Mesodermal cell (in vitro differentiated cells): ENCODE measurements at regions not wholly inside any gene's neighbourhood (a gene's known extent, or its start where the extent isn't known, plus 50 kb on each side); places are given as distances from the start of the nearest gene placed in this dataset.

Experiments used
- H3K27ac ChIP-seq: 2 replicates; pipeline ENCODE4 v1.7.0; 2013; ENCODE audit warnings: mild to moderate bottlenecking, low read depth, low read length, moderate library complexity; ENCODE audit not compliant: severe bottlenecking
- H3K36me3 ChIP-seq: 2 replicates; pipeline ENCODE4 v1.7.1; 2013; ENCODE audit warnings: mild to moderate bottlenecking, low read length, moderate library complexity; ENCODE audit not compliant: control insufficient read depth, insufficient read depth
- H3K4me1 ChIP-seq: one replicate; pipeline ENCODE4 v1.7.1; 2013; ENCODE audit warnings: mild to moderate bottlenecking, low read length; ENCODE audit not compliant: insufficient read depth, control insufficient read depth, poor library complexity, severe bottlenecking
- H3K4me3 ChIP-seq: 2 replicates; pipeline ENCODE4 v1.7.0; 2013; ENCODE audit warnings: low read length, control low read depth, mild to moderate bottlenecking; ENCODE audit not compliant: insufficient read depth, poor library complexity, severe bottlenecking; ENCODE audit errors: extremely low read depth
- H3K9me3 ChIP-seq: 2 replicates; pipeline ENCODE4 v1.7.1; 2013; ENCODE audit warnings: mild to moderate bottlenecking, low read length, moderate library complexity; ENCODE audit not compliant: control insufficient read depth
- WGBS, 2 experiments: methylation state at CpG; one replicate each; pipeline ENCODE4 v1.1.5; 2013; ENCODE audit warnings: missing lambda C conversion rate in 2 of 2; ENCODE audit not compliant: insufficient coverage in 2 of 2; 5-methylcytosine and 5-hydroxymethylcytosine counted together

DNA sequence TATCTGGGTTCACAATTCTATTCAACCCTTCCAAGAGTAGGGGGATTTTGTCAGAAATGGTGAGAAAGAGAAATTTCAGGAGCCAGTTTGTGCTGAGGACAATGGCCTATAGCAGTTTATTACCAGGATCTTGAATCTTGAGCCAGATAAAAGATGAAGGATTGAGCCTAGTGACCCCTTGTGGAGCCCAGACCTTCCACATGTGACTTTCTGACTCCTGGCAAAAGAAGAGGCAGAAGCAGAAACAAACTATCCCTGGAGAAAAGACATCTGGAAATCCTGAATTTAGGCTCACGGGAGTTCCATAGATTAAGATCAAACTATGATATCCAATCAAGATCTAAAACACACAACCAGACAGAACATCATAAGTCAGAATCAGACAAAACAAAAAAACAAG is 60.9 kb upstream of the CHRM2 start:
- Histone ChIP-seq H3K9me3 (no peaks in the 10 kb centered on the region), H3K27ac (no peak overlapping the region), H3K4me1 (no peaks in the 10 kb centered on the region), H3K4me3 (no peak overlapping the region), H3K36me3 (no peaks in the 10 kb centered on the region)
- 50% methylated on average over 1 of the region's 1 CpG; no CpG with 5 or more reads in 1 of the 2 experiments for WGBS, 2 experiments

DNA sequence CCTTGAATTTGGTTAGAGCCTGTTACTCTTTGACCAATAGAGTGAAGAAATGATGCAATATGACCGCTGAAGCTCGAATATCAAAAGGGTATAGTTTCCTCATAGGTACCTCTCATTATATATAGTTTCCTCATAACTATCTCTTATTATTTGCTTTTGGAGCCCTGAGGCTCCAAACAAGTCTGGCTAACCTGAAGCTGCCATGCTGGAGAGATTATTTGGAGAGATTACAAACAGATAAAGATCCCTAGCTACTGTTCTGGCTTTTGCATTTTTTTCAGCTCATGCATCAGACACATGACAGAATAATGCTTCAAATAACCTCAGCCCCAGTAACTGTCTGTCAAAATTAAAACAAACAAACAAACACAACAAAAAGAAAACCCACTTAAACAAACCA is 65.4 kb upstream of the CHRM2 start:
- Histone ChIP-seq H3K9me3 (no peaks in the 10 kb centered on the region), H3K4me3 (no peak overlapping the region), H3K36me3 (no peaks in the 10 kb centered on the region), H3K4me1 (no peaks in the 10 kb centered on the region), H3K27ac (no peak overlapping the region)
- WGBS, 2 experiments: no CpG with 5 or more reads among the region's 2 CpGs

DNA sequence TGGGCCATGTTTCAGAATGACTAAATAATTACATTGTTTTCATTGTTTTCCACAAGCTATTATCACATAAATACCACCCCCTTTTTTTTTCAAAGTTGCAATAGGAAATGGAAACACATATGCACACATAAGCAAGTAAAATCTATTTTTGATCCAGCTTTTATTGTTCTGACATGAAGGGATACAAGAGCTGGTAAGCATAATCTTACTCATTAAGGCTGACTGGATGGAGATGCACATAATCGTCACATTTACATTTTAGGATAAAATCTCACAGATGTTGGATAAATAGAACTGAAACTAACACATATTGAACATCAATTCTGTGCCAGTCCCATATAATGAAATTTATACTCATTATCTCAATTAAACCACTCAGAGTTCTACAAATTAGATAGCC is 84.5 kb upstream of the CHRM2 start:
- H3K4me3 ChIP-seq: no peak overlapping the region
- 80% methylated on average over 1 of the region's 1 CpG; no CpG with 5 or more reads in 1 of the 2 experiments for WGBS, 2 experiments
- H3K27ac ChIP-seq: no peak overlapping the region
- no peaks in the 10 kb centered on the region for H3K36me3 ChIP-seq
- no peaks in the 10 kb centered on the region for H3K9me3 ChIP-seq
- no peaks in the 10 kb centered on the region for H3K4me1 ChIP-seq

DNA sequence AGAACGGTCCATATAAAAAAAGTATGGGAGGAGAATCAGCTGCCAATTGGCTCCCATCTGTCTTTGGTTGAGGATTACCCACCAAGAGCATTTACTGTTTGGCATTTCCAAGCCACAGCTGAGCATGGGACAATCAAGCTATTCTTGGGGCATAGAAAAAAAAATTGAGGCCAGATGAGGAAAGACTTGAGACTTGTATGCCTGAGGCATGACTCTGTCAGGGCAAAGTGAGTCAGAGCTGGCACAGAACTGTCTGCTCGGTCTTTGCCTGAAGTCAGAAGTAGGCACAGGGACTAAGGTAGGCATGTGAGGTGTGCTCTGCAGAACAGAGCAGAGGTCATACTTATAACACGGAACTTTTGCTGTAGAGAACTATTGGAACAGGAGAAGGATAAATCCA is 126.5 kb upstream of the CHRM2 start:
- peaks cover 4% of the 10 kb centered on the region for H3K9me3 ChIP-seq
- 89 to 93% methylated on average over 3 of the region's 3 CpGs for WGBS, 2 experiments
- H3K27ac ChIP-seq: no peak overlapping the region
- no peaks in the 10 kb centered on the region for H3K4me1 ChIP-seq
- no peak overlapping the region for H3K4me3 ChIP-seq
- no peaks in the 10 kb centered on the region for H3K36me3 ChIP-seq

DNA sequence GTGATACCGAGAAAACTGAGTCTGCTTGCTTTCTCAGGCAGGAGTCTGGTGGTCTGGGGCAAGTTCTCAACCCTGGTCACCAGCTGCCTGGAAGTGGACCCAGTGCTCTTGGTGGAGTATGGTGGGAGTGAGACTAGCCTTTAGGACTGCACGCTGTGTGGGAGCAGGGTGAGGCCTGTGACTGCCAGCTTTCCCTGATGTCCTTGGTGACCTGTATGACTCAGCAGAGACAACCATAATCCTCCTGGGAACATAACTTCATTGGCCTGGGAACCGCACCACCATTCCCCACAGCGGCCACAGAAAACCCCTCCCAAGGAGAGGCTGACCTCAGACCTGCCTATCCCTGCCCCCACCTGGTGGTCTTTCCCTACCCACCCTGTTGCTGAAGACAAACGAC is 139.5 kb upstream of the CHRM2 start:
- Histone ChIP-seq H3K9me3 (no peaks in the 10 kb centered on the region), H3K27ac (no peak overlapping the region), H3K4me1 (no peaks in the 10 kb centered on the region), H3K4me3 (no peak overlapping the region), H3K36me3 (no peaks in the 10 kb centered on the region)
- 61 to 80% methylated on average over 4 to 5 of the region's 5 CpGs for WGBS, 2 experiments

DNA sequence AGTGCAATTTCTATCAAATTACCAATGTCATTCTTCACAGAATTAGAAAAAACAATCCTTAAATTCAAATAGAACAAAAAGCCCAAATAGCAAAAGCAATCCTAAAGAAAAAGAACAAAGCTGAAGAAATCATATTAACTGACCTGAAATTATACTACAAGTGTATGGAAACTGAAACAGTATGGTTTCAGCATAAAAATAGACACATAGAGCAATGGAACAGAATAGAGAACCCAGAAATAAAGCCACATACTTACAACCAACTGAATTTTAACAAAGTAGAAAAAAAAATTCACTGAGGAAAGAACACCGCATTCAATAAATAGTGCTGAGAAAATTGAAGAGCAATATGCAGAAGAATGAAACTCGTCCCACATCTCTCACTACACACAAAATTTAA is 142.0 kb upstream of the CHRM2 start:
- no peaks in the 10 kb centered on the region for H3K36me3 ChIP-seq
- H3K4me3 ChIP-seq: no peak overlapping the region
- no peaks in the 10 kb centered on the region for H3K4me1 ChIP-seq
- WGBS, 2 experiments: no CpG with 5 or more reads among the region's 2 CpGs
- no peak overlapping the region for H3K27ac ChIP-seq
- H3K9me3 ChIP-seq: no peaks in the 10 kb centered on the region

DNA sequence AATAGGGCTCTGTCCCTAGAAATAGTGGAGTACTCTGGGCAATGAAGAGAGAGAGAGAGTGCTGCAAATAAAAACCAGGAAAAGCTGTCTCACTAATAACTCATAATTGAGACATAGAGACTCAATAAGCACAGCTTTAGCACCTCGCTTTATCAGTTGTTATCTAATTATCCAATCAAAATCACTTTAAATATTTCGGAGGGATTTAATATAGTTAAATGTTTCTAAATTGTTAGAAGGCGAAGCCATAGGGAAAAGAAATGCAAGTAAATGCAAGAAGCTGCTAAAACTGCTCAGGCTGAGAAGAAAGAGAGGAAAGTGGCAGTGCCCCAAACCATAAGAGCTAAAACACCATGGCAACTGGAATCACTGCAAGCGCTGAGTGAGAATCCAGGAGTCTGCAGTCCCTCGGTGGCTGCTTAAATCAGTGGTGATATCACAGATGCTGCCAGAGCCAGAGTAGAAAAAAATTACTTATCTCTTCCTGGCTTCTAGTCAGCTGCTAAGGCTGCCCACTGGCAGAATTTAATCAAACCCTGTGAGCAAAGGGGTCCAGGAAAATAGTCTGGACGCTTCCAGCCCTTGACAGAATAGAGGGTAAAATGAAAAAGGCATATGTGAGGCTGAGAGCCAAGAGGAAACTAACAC is 150.4 kb upstream of the CHRM2 start:
- H3K9me3 ChIP-seq: no peaks in the 10 kb centered on the region
- H3K27ac ChIP-seq: no peak overlapping the region
- no peaks in the 10 kb centered on the region for H3K36me3 ChIP-seq
- 82 to 90% methylated on average over 3 to 5 of the region's 6 CpGs for WGBS, 2 experiments
- no peaks in the 10 kb centered on the region for H3K4me1 ChIP-seq
- no peak overlapping the region for H3K4me3 ChIP-seq

DNA sequence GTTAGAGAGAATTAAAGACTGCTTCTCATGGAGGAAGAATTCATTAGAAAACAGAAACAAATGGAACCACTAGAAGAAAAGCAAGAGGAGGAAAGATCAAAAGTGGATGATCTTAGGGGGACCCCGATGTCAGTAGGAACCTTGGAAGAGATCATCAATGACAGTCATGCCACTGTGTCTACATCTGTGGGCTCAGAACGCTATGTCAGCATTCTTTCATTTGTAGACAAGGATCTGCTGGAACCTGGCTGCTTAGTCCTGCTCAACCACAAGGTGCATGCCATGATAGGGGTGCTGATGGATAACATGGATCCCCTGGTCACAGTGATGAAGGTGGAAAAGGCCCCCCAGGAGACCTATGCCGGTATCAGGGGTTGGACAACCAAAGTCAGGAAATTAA is 154.4 kb upstream of the CHRM2 start:
- Histone ChIP-seq H3K27ac (no peak overlapping the region), H3K36me3 (no peaks in the 10 kb centered on the region), H3K4me1 (no peaks in the 10 kb centered on the region), H3K9me3 (no peaks in the 10 kb centered on the region), H3K4me3 (no peak overlapping the region)
- 95% methylated on average over 2 to 3 of the region's 3 CpGs for WGBS, 2 experiments

DNA sequence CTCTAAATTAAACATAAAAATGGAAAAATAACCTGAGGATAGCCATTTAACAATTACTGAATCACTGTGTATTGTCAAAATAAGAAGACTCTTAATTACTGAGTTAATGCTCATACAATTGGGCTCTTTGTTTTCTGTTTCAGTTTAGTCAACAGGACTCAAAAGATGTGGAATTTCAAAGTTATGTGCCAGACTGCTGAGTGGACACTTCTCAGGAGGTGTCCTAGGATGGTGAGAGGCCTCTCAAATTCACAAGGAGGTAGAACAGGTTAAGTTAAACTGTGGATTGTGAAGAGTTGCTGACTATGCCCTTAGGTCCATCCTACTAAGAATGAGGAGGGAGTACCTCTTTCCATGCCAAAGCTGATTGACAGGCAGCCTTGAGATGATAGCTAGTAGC is 157.7 kb upstream of the CHRM2 start:
- H3K36me3 ChIP-seq: no peaks in the 10 kb centered on the region
- H3K4me3 ChIP-seq: no peak overlapping the region
- H3K4me1 ChIP-seq: no peaks in the 10 kb centered on the region
- H3K9me3 ChIP-seq: no peaks in the 10 kb centered on the region
- H3K27ac ChIP-seq: no peak overlapping the region

DNA sequence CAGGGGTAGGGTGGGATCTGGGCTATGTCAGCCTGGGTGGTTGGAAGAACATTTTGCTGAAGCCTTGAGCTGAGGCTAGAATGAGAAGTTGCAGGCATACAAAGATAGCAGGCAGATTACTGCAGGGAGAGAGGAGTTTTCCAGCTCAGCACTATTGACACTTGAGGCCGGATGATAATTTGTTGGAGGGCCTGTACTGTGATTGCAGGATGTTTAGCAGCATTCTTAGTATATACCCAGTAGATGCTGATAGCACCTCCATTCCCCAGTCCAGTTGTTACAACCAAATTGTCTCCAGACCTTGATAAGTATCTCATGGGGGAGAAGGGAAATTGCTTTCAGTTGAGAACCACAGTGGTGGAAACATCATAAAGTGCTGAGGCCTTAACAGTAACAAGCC is 158.6 kb upstream of the CHRM2 start:
- Histone ChIP-seq H3K4me1 (no peaks in the 10 kb centered on the region), H3K4me3 (no peak overlapping the region), H3K36me3 (no peaks in the 10 kb centered on the region), H3K27ac (peak overlapping the region; percentile 63), H3K9me3 (no peaks in the 10 kb centered on the region)
- WGBS, 2 experiments: no CpG with 5 or more reads among the region's 1 CpG

DNA sequence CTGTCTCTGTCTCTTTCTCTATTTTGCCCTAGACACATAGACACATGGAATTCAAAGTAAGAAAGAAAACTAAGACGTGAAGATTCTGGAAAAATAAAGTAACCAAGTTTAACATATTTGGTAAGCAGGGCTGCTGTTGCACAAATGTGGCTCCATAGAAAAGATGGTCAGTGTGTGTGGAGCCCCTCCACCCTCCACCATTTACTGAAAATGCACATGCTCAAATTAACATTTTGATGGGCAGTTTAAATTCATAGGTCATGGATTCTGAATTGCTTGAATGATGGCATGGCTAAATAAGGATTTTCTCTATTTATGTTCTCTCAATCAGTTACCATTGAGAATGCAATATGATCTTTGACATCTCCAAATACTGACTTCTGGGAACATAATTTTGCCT is 165.5 kb upstream of the CHRM2 start:
- Histone ChIP-seq H3K27ac (no peak overlapping the region), H3K36me3 (no peaks in the 10 kb centered on the region), H3K9me3 (no peaks in the 10 kb centered on the region), H3K4me3 (no peak overlapping the region), H3K4me1 (no peaks in the 10 kb centered on the region)
- WGBS, 2 experiments: no CpG with 5 or more reads among the region's 1 CpG
